SU-DHL-6 (cell line): ENCODE measurements at regions not wholly inside any gene's neighbourhood (a gene's known extent, or its start where the extent isn't known, plus 50 kb on each side); places are given as distances from the start of the nearest gene placed in this dataset.

Experiments
- H2AFZ ChIP-seq: fragments of 200-600 bp; sonication (generic); 2 replicates; pipeline ENCODE4 v1.6.1; 2014; ENCODE audit warnings: low read depth, mild to moderate bottlenecking, moderate library complexity, mixed read lengths, antibody characterized with exemption, low read length; ENCODE audit not compliant: severe bottlenecking
- H3F3A ChIP-seq: fragments of 200-600 bp; shearing (Covaris generic); 2 replicates; pipeline ENCODE4 v1.6.0; 2016; ENCODE audit warnings: antibody characterized with exemption, mild to moderate bottlenecking; ENCODE audit not compliant: insufficient read depth
- H3K27ac ChIP-seq: fragments of 200-600 bp; sonication (generic); 2 replicates; pipeline ENCODE4 v1.5.1; 2016; ENCODE audit warnings: low read depth, mild to moderate bottlenecking, low read length, moderate library complexity, mixed read lengths
- H3K27me3 ChIP-seq: fragments of 200-600 bp; sonication (generic), shearing (Covaris generic); 2 replicates; pipeline ENCODE4 v1.6.0; 2014; ENCODE audit warnings: mild to moderate bottlenecking, low read length
- H3K36me3 ChIP-seq: fragments of 200-600 bp; sonication (generic); 2 replicates; pipeline ENCODE4 v1.6.1; 2014; ENCODE audit warnings: mild to moderate bottlenecking, low read length, mixed read lengths
- H3K4me2 ChIP-seq: fragments of 300-600, 200-600 bp; shearing (Covaris generic), sonication (generic); 2 replicates; pipeline ENCODE4 v1.6.0; 2014; ENCODE audit warnings: low read length, low read depth, mild to moderate bottlenecking; ENCODE audit not compliant: poor library complexity, severe bottlenecking
- H3K4me3 ChIP-seq: fragments of 200-600 bp; sonication (generic); 2 replicates; pipeline ENCODE4 v1.5.1; 2014; ENCODE audit warnings: antibody characterized with exemption, low read length, mild to moderate bottlenecking, mixed read lengths; ENCODE audit not compliant: insufficient read depth, poor library complexity, severe bottlenecking
- H3K79me2 ChIP-seq: fragments of 200-600 bp; sonication (generic); 2 replicates; pipeline ENCODE4 v1.6.1; 2014; ENCODE audit warnings: mild to moderate bottlenecking, low read length, moderate library complexity; ENCODE audit not compliant: insufficient read depth
- H3K9ac ChIP-seq: fragments of 200-600 bp; sonication (generic); 2 replicates; pipeline ENCODE4 v1.7.0; 2014; ENCODE audit warnings: mild to moderate bottlenecking, low read length
- H3K9me2 ChIP-seq: fragments of 200-600 bp; sonication (generic); replicated peaks from 2 replicates; pipeline ENCODE4 v1.6.1; 2014; ENCODE audit warnings: low read length; ENCODE audit not compliant: insufficient read depth
- H3K9me3 ChIP-seq: fragments of 200-600 bp; sonication (generic); 2 replicates; pipeline ENCODE4 v1.6.1; 2014; ENCODE audit warnings: low read length, mixed read lengths; ENCODE audit not compliant: insufficient read depth
- H4K20me1 ChIP-seq: fragments of 200-600 bp; sonication (generic); 2 replicates; pipeline ENCODE4 v1.6.1; 2014; ENCODE audit warnings: low read depth, mild to moderate bottlenecking, antibody characterized with exemption, low read length, moderate library complexity, mixed read lengths
- EZH2phosphoT487 ChIP-seq: fragments of 200-600 bp; sonication (generic), shearing (Covaris generic); conservative IDR thresholded peaks from 2 replicates; pipeline ENCODE4 v1.6.1; 2018; ENCODE audit warnings: mild to moderate bottlenecking, antibody characterized with exemption, low read length, moderate library complexity, mixed read lengths
- TF ChIP-seq, protein P1 (sequence below): fragments of 200-600 bp; sonication (generic); IDR thresholded peaks from one replicate; pipeline ENCODE4 v1.5.1; 2017; ENCODE audit warnings: antibody characterized with exemption, mild to moderate bottlenecking, low read length, moderate library complexity; ENCODE audit not compliant: insufficient read depth, poor library complexity, severe bottlenecking

DNA sequence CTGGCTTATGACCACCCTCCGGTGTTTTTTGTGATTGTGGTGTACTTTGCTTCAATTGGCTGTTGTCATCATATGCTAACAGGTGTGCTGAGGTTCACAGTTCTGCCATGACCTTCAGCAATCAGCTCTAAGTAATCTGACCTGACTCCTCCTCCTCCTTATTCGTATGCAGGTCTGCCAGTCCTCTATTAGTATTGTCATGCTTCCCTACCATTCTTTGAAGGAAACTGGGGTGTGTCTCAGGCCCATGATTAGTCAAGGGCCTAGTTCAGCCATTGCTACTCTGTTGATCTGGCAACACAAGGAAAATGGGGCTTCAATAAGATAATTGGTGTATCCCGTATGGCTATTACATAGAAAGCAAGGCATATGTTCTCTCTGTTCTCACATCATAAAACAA, 332.3 kb upstream of the DPYD start:
- Histone ChIP-seq H3K4me2 (no peak overlapping the region), H3K9me2 (no peaks in the 10 kb centered on the region), H2AFZ (no peak overlapping the region), H3K79me2 (no peaks in the 10 kb centered on the region), H3K36me3 (no peaks in the 10 kb centered on the region), H4K20me1 (no peaks in the 10 kb centered on the region), H3F3A (no peaks in the 10 kb centered on the region), H3K27ac (no peak overlapping the region), H3K9ac (no peak overlapping the region), H3K27me3 (no peaks in the 10 kb centered on the region), H3K9me3 (no peaks in the 10 kb centered on the region), H3K4me3 (no peak overlapping the region)
- TF ChIP-seq EZH2phosphoT487 = no peak
- TF ChIP-seq, protein P1, sequence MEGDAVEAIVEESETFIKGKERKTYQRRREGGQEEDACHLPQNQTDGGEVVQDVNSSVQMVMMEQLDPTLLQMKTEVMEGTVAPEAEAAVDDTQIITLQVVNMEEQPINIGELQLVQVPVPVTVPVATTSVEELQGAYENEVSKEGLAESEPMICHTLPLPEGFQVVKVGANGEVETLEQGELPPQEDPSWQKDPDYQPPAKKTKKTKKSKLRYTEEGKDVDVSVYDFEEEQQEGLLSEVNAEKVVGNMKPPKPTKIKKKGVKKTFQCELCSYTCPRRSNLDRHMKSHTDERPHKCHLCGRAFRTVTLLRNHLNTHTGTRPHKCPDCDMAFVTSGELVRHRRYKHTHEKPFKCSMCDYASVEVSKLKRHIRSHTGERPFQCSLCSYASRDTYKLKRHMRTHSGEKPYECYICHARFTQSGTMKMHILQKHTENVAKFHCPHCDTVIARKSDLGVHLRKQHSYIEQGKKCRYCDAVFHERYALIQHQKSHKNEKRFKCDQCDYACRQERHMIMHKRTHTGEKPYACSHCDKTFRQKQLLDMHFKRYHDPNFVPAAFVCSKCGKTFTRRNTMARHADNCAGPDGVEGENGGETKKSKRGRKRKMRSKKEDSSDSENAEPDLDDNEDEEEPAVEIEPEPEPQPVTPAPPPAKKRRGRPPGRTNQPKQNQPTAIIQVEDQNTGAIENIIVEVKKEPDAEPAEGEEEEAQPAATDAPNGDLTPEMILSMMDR = no peak

DNA sequence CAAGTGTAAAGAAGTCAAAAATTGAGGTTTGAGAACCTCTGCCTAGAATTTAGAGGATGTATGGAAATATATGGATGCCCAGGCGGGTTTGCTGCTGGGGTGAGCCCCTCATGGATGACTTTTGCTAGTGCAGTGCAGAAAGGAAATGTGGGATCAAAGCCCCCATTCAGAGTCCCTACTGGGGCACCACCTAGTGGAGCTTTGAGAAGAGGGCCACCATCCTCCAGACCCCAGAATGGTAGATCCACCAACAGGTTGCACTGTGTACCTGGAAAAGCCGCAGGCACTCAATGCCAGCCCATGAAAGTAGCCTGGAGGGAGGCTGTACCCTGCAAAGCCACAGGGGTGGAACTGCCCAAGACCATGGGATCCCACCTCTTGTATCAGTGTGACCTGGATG, 330.7 kb upstream of the DPYD start:
- Histone ChIP-seq H3K36me3 (no peaks in the 10 kb centered on the region), H3K79me2 (no peaks in the 10 kb centered on the region), H3K4me2 (no peak overlapping the region), H3F3A (no peaks in the 10 kb centered on the region), H3K27me3 (no peaks in the 10 kb centered on the region), H3K4me3 (no peak overlapping the region), H3K9ac (no peak overlapping the region), H3K9me2 (no peaks in the 10 kb centered on the region), H3K9me3 (no peaks in the 10 kb centered on the region), H3K27ac (no peak overlapping the region), H2AFZ (no peak overlapping the region), H4K20me1 (no peaks in the 10 kb centered on the region)
- no peak for TF ChIP-seq EZH2phosphoT487
- TF ChIP-seq, protein P1 = no peak

DNA sequence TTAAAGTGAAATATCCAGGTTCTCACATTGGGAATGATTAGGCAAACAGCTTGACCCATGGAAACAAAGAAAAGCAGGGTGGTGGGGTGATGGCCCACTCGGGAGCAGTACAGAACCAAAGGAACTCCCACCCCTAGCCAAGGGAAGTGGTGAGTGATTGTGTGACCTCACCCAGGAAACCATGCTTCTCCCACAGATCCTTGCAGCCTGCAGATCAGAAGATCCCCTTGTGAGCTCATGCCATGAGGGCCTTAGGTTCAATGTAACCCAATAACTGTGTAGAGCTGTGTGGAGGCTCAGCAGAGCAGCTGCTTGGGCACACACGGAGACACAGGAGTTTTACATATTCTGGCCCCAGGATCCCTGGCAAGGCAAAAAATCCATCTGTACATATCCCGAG, 311.8 kb upstream of the DPYD start:
- H3K27me3 ChIP-seq = no peaks in the 10 kb centered on the region
- H3K4me3 ChIP-seq = no peak overlapping the region
- no peak overlapping the region for H3K9ac ChIP-seq
- no peaks in the 10 kb centered on the region for H3K79me2 ChIP-seq
- H3F3A ChIP-seq = no peaks in the 10 kb centered on the region
- no peak overlapping the region for H3K27ac ChIP-seq
- no peaks in the 10 kb centered on the region for H3K9me2 ChIP-seq
- H4K20me1 ChIP-seq = no peaks in the 10 kb centered on the region
- TF ChIP-seq, protein P1 = no peak
- no peak for TF ChIP-seq EZH2phosphoT487
- no peak overlapping the region for H3K4me2 ChIP-seq
- no peak overlapping the region for H2AFZ ChIP-seq
- no peaks in the 10 kb centered on the region for H3K9me3 ChIP-seq
- no peaks in the 10 kb centered on the region for H3K36me3 ChIP-seq

DNA sequence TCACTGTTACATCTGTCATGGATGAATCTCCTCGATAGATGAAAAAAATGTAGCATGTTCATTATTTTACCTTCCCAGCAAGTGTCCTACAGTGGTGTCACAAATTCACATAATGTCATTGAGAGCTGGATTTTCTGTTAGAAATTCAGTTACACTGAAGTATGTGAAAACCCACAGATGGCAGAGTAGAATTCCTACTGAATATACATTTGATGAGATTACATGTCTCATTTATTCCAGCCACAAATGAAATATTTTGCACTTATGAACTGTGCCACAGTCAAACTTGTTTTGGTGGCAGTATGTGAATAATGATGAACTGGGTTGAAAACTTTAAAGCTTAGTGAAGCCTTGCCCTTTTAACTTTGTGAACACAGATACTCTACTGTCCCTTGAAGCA, 301.9 kb upstream of the DPYD start:
- Histone ChIP-seq H3K9ac (no peak overlapping the region), H3K9me3 (no peaks in the 10 kb centered on the region), H3K27ac (no peak overlapping the region), H3K36me3 (no peaks in the 10 kb centered on the region), H3K27me3 (no peaks in the 10 kb centered on the region), H2AFZ (no peak overlapping the region), H3K9me2 (no peaks in the 10 kb centered on the region), H3F3A (no peaks in the 10 kb centered on the region), H3K4me2 (no peak overlapping the region), H4K20me1 (no peaks in the 10 kb centered on the region), H3K4me3 (no peak overlapping the region), H3K79me2 (no peaks in the 10 kb centered on the region)
- TF ChIP-seq, protein P1 = no peak
- no peak for TF ChIP-seq EZH2phosphoT487
